ENCODE measurements at regions not wholly inside any gene's neighbourhood (a gene's known extent, or its start where the extent isn't known, plus 50 kb on each side); places are given as distances from the start of the nearest gene placed in this dataset.

- no peaks in the 10 kb centered on the region for H3K36me3 Mint-ChIP-seq (ENCODE audit: low read depth)
- DNase-seq (ENCODE audit: low spot score): no peak
- no peaks in the 10 kb centered on the region for H3K27me3 Mint-ChIP-seq (ENCODE audit: low read depth)
- no peak for TF ChIP-seq CTCF (IDR thresholded peaks at IDR 0.05)
- H3K4me1 Mint-ChIP-seq (ENCODE audit: low read depth): peaks cover 8% of the 10 kb centered on the region
- H3K4me3 Mint-ChIP-seq (ENCODE audit: unreplicated experiment): no peak overlapping the region
- peak overlapping the region; percentile 72 for H3K27ac Mint-ChIP-seq (ENCODE audit: unreplicated experiment)
- no peaks in the 10 kb centered on the region for H3K9me3 Mint-ChIP-seq (ENCODE audit: low read depth)
Observed at GRCh38 chr14:42214981-42215491, 608.4 kb downstream of the LRFN5 start.

- no peak for DNase-seq (ENCODE audit: low spot score)
- H3K27me3 Mint-ChIP-seq (ENCODE audit: low read depth): no peaks in the 10 kb centered on the region
- no peak overlapping the region for H3K4me3 Mint-ChIP-seq (ENCODE audit: unreplicated experiment)
- H3K9me3 Mint-ChIP-seq (ENCODE audit: low read depth): peaks cover 2% of the 10 kb centered on the region
- no peaks in the 10 kb centered on the region for H3K4me1 Mint-ChIP-seq (ENCODE audit: low read depth)
- no peaks in the 10 kb centered on the region for H3K36me3 Mint-ChIP-seq (ENCODE audit: low read depth)
- TF ChIP-seq CTCF (IDR thresholded peaks at IDR 0.05): no peak
- H3K27ac Mint-ChIP-seq (ENCODE audit: unreplicated experiment): no peak overlapping the region
Observed at GRCh38 chr14:42200957-42201356, 594.3 kb downstream of the LRFN5 start.

- no peak for TF ChIP-seq CTCF (IDR thresholded peaks at IDR 0.05)
- Mint-ChIP-seq H3K4me1 (ENCODE audit: low read depth) (peaks cover 6% of the 10 kb centered on the region), H3K36me3 (ENCODE audit: low read depth) (no peaks in the 10 kb centered on the region), H3K4me3 (ENCODE audit: unreplicated experiment) (no peak overlapping the region), H3K9me3 (ENCODE audit: low read depth) (no peaks in the 10 kb centered on the region), H3K27me3 (ENCODE audit: low read depth) (no peaks in the 10 kb centered on the region), H3K27ac (ENCODE audit: unreplicated experiment) (no peak overlapping the region)
- DNase-seq (ENCODE audit: low spot score): no peak
Observed at GRCh38 chr14:42198010-42198409, 591.3 kb downstream of the LRFN5 start.

- DNase-seq (ENCODE audit: low spot score): no peak
- H3K4me3 Mint-ChIP-seq (ENCODE audit: unreplicated experiment): no peak overlapping the region
- H3K27me3 Mint-ChIP-seq (ENCODE audit: low read depth): no peaks in the 10 kb centered on the region
- no peak for TF ChIP-seq CTCF (IDR thresholded peaks at IDR 0.05)
- peaks cover 11% of the 10 kb centered on the region for H3K4me1 Mint-ChIP-seq (ENCODE audit: low read depth)
- peak overlapping the region; percentile 58 for H3K27ac Mint-ChIP-seq (ENCODE audit: unreplicated experiment)
- H3K36me3 Mint-ChIP-seq (ENCODE audit: low read depth): no peaks in the 10 kb centered on the region
- H3K9me3 Mint-ChIP-seq (ENCODE audit: low read depth): no peaks in the 10 kb centered on the region
Observed at GRCh38 chr14:42192738-42193653, 586.3 kb downstream of the LRFN5 start.

GRCh38 chr14:42190744-42191143 lies 584.1 kb downstream of the LRFN5 start:
- no peak for DNase-seq (ENCODE audit: low spot score)
- Mint-ChIP-seq H3K36me3 (ENCODE audit: low read depth) (no peaks in the 10 kb centered on the region), H3K9me3 (ENCODE audit: low read depth) (no peaks in the 10 kb centered on the region), H3K27ac (ENCODE audit: unreplicated experiment) (no peak overlapping the region), H3K4me1 (ENCODE audit: low read depth) (peaks cover 11% of the 10 kb centered on the region), H3K4me3 (ENCODE audit: unreplicated experiment) (no peak overlapping the region), H3K27me3 (ENCODE audit: low read depth) (no peaks in the 10 kb centered on the region)
- TF ChIP-seq CTCF (IDR thresholded peaks at IDR 0.05): no peak

All from chondrocyte (in vitro differentiated cells).